GM21737 (cell line): ENCODE measurements at regions not wholly inside any gene's neighbourhood (a gene's known extent, or its start where the extent isn't known, plus 50 kb on each side); places are given as distances from the start of the nearest gene placed in this dataset.

Experiments used
- ATAC-seq: cut with Tn5 transposase; IDR thresholded peaks from one replicate; pipeline ENCODE4 v1.9.1; 2021; ENCODE audit warnings: mild to moderate bottlenecking, moderate library complexity; ENCODE audit not compliant: unreplicated experiment

- ATAC-seq, result no peak
Observed at GRCh38 chr13:65907666-65908525, 1322.2 kb downstream of the PCDH9 start.

- no peak for ATAC-seq
Observed at GRCh38 chr13:65901723-65902122, 1328.4 kb downstream of the PCDH9 start.

- no peak for ATAC-seq
Observed at GRCh38 chr13:65894049-65894448, 1336.1 kb downstream of the PCDH9 start.

GRCh38 chr13:65892859-65893258 lies 1337.3 kb downstream of the PCDH9 start:
- ATAC-seq, result no peak

- ATAC-seq, result no peak
Observed at GRCh38 chr13:65889368-65889767, 1340.8 kb downstream of the PCDH9 start.

GRCh38 chr13:65882810-65883209 lies 1347.3 kb downstream of the PCDH9 start:
- no peak for ATAC-seq

GRCh38 chr13:65881561-65882155 lies 1348.5 kb downstream of the PCDH9 start:
- ATAC-seq, result no peak

GRCh38 chr13:65875031-65875430 lies 1355.1 kb downstream of the PCDH9 start:
- no peak for ATAC-seq

GRCh38 chr13:65872448-65872847 lies 1357.7 kb downstream of the PCDH9 start:
- no peak for ATAC-seq

GRCh38 chr13:65868884-65869283 lies 1361.3 kb downstream of the PCDH9 start:
- no peak for ATAC-seq

GRCh38 chr13:65868099-65868498 lies 1362.0 kb downstream of the PCDH9 start:
- ATAC-seq, result no peak

GRCh38 chr13:65866138-65866537 lies 1364.0 kb downstream of the PCDH9 start:
- no peak for ATAC-seq

GRCh38 chr13:65865206-65865605 lies 1364.9 kb downstream of the PCDH9 start:
- ATAC-seq, result no peak

GRCh38 chr13:65864039-65864438 lies 1366.1 kb downstream of the PCDH9 start:
- no peak for ATAC-seq

- ATAC-seq, result no peak
Observed at GRCh38 chr13:65860306-65860705, 1369.8 kb downstream of the PCDH9 start.

- no peak for ATAC-seq
Observed at GRCh38 chr13:65857942-65858565, 1372.1 kb downstream of the PCDH9 start.

- ATAC-seq, result no peak
Observed at GRCh38 chr13:65856431-65856830, 1373.7 kb downstream of the PCDH9 start.

GRCh38 chr13:65855242-65855805 lies 1374.8 kb downstream of the PCDH9 start:
- no peak for ATAC-seq

GRCh38 chr13:65854431-65854830 lies 1375.7 kb downstream of the PCDH9 start:
- ATAC-seq, result no peak

- ATAC-seq, result no peak
Observed at GRCh38 chr13:65844266-65844841, 1385.8 kb downstream of the PCDH9 start.

- no peak for ATAC-seq
Observed at GRCh38 chr13:65843314-65843731, 1386.8 kb downstream of the PCDH9 start.
